ENCODE measurements at regions not wholly inside any gene's neighbourhood (a gene's known extent, or its start where the extent isn't known, plus 50 kb on each side); places are given as distances from the start of the nearest gene placed in this dataset.

DNA sequence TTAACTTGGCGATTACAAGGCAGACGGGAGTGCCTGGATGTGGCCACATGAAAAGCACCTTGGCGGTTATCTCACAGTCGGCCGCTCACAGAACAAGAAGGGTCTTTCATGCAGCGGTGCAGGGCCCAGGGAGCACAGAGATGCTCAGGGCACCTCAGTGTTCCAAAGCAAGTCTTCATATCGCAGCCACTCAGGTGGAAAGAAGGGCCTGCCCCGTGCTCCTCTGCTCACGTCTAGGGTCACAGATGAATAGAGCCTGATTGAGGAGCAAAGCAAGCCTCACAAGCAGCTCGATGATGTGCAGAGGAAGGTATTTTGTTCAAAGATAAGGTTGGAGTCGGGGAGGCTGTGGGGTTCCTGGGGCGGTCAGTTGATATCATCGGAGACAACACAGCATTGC lies 297.8 kb downstream of the WDR11 start:
- ATAC-seq (no peak), DNase-seq (no peak)
- no peaks in the 10 kb centered on the region for H3K9me3 ChIP-seq
- no peaks in the 10 kb centered on the region for H3K4me1 ChIP-seq
- H3K36me3 ChIP-seq = no peaks in the 10 kb centered on the region
- intact Hi-C loops (cut with DNase I; ENCODE audit: low total_unique reads) = no loop called here
- H3K4me3 ChIP-seq = no peak overlapping the region
- no peaks in the 10 kb centered on the region for H3K27me3 ChIP-seq
- in situ Hi-C loops (cut with MboI; ENCODE audit: low sequenced_read_pairs in 4 of 4) = no loop called here
- no peak overlapping the region for H3K27ac ChIP-seq
- TF ChIP-seq POLR2A (IDR thresholded peaks at IDR 0.05) (no peak), CTCF (IDR thresholded peaks at IDR 0.05 in 4 of 5, conservative IDR thresholded peaks at IDR 0.05 in 1 of 5) (no peak)

DNA sequence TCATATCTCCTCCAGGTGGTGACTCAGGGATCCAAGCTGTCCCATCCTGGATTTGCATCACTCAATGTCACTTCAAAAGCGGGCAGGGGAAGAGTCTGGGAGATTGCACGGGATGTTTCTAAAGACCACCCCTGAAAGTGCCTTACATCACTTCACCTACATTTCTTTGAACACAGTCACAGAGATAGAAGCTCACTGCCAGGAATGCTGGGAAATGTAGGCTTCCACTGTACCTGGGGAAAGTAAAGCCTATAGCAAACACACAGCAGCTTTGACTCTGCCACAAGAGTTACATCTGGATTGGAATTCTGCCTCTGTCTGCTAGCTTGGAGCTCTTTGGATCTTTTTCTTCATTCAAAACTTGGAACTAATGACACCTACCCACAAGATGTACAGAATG lies 300.9 kb downstream of the WDR11 start:
- DNase-seq = no peak
- ATAC-seq = no peak
- Histone ChIP-seq H3K4me1 (no peaks in the 10 kb centered on the region), H3K27ac (no peak overlapping the region), H3K4me3 (no peak overlapping the region), H3K27me3 (no peaks in the 10 kb centered on the region), H3K9me3 (no peaks in the 10 kb centered on the region), H3K36me3 (no peaks in the 10 kb centered on the region)
- in situ Hi-C loops (cut with MboI; ENCODE audit: low sequenced_read_pairs in 4 of 4) (no loop called here), intact Hi-C loops (cut with DNase I; ENCODE audit: low total_unique reads) (no loop called here)
- TF ChIP-seq CTCF (IDR thresholded peaks at IDR 0.05 in 4 of 5, conservative IDR thresholded peaks at IDR 0.05 in 1 of 5) (no peak), POLR2A (IDR thresholded peaks at IDR 0.05) (no peak)

GRCh38 chr10:121152935-121153334 lies 301.8 kb downstream of the WDR11 start:
- ATAC-seq (no peak), DNase-seq (no peak)
- in situ Hi-C loops (cut with MboI; ENCODE audit: low sequenced_read_pairs in 4 of 4) (no loop called here), intact Hi-C loops (cut with DNase I; ENCODE audit: low total_unique reads) (no loop called here)
- Histone ChIP-seq H3K27ac (no peak overlapping the region), H3K4me3 (no peak overlapping the region), H3K4me1 (no peaks in the 10 kb centered on the region), H3K27me3 (no peaks in the 10 kb centered on the region), H3K9me3 (no peaks in the 10 kb centered on the region), H3K36me3 (no peaks in the 10 kb centered on the region)
- TF ChIP-seq CTCF (IDR thresholded peaks at IDR 0.05 in 4 of 5, conservative IDR thresholded peaks at IDR 0.05 in 1 of 5) (no peak), POLR2A (IDR thresholded peaks at IDR 0.05) (no peak)

GRCh38 chr10:121154310-121154709 lies 303.1 kb downstream of the WDR11 start:
- H3K4me3 ChIP-seq = no peak overlapping the region
- in situ Hi-C loops (cut with MboI; ENCODE audit: low sequenced_read_pairs in 4 of 4) = no loop called here
- no peaks in the 10 kb centered on the region for H3K27me3 ChIP-seq
- H3K4me1 ChIP-seq = no peaks in the 10 kb centered on the region
- DNase-seq (no peak), ATAC-seq (no peak)
- intact Hi-C loops (cut with DNase I; ENCODE audit: low total_unique reads) = no loop called here
- no peaks in the 10 kb centered on the region for H3K36me3 ChIP-seq
- no peaks in the 10 kb centered on the region for H3K9me3 ChIP-seq
- H3K27ac ChIP-seq = no peak overlapping the region
- no peak for TF ChIP-seq CTCF (IDR thresholded peaks at IDR 0.05 in 4 of 5, conservative IDR thresholded peaks at IDR 0.05 in 1 of 5)
- no peak for TF ChIP-seq POLR2A (IDR thresholded peaks at IDR 0.05)

DNA sequence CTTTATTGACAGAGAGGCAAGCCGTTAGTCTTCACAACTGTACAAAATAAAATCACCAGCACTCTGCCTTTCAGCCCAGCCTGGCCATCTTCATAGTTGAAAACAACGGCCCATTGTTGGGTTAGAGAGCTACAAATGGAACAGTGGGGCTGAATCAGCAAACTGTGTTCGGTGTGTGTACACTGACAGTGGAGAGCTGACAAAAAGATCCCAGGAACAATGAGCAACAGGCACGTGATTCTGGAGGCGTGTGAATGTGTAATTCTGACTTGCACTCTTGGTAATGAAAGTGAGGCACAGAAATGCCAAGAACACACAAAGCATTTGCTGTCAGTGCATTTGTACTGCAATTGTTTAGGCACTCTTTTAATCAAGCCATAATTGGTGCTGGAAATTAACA lies 303.7 kb downstream of the WDR11 start:
- in situ Hi-C loops (cut with MboI; ENCODE audit: low sequenced_read_pairs in 4 of 4) = no loop called here

More for the DNA sequence above, 303.7 kb downstream of the WDR11 start:
- intact Hi-C loops (cut with DNase I; ENCODE audit: low total_unique reads) = no loop called here
- TF ChIP-seq CTCF (IDR thresholded peaks at IDR 0.05 in 4 of 5, conservative IDR thresholded peaks at IDR 0.05 in 1 of 5) = no peak
- no peak for TF ChIP-seq POLR2A (IDR thresholded peaks at IDR 0.05)
- Histone ChIP-seq H3K4me1 (no peaks in the 10 kb centered on the region), H3K36me3 (no peaks in the 10 kb centered on the region), H3K4me3 (no peak overlapping the region), H3K9me3 (no peaks in the 10 kb centered on the region), H3K27me3 (no peaks in the 10 kb centered on the region), H3K27ac (no peak overlapping the region)
- no peak for ATAC-seq
- DNase-seq = no peak

Measured in gastrocnemius medialis (tissue), 4 donors.